ENCODE measurements at regions not wholly inside any gene's neighbourhood (a gene's known extent, or its start where the extent isn't known, plus 50 kb on each side); places are given as distances from the start of the nearest gene placed in this dataset.

GRCh38 chrX:67949270-67949669 lies 405.4 kb downstream of the AR start:
- Mint-ChIP-seq H3K4me1 (no peaks in the 10 kb centered on the region), H3K36me3 (ENCODE audit: insufficient read depth in 1 of 3, low read depth in 3 of 3) (peaks cover 0 to 2% (median 0%) of the 10 kb centered on the region in 3 experiments; a peak in 3 of 7 replicates), H3K4me3 (no peak overlapping the region), H3K27me3 (ENCODE audit: low read depth) (peaks cover 2% of the 10 kb centered on the region), H3K27ac (no peak overlapping the region), H3K9me3 (peaks cover 51 to 57% of the 10 kb centered on the region in 2 experiments)
- Histone ChIP-seq H2BK5ac (ENCODE audit: insufficient read length, low read length) (no peak overlapping the region), H3K4ac (ENCODE audit: low read depth, low read length) (no peak overlapping the region), H2AFZ (ENCODE audit: low read length) (no peak overlapping the region), H3K27ac (ENCODE audit: insufficient read length, low read depth, low read length) (no peak overlapping the region), H4K91ac (ENCODE audit: insufficient read length, low read depth, low read length) (no peak overlapping the region), H3K14ac (ENCODE audit: insufficient read depth, low read length) (no peak overlapping the region), H3K23me2 (ENCODE audit: insufficient read length, low read depth, low read length, poor library complexity, severe bottlenecking) (no peaks in the 10 kb centered on the region), H3K9me3 (ENCODE audit: control insufficient read depth, low read depth, low read length) (peaks cover 16% of the 10 kb centered on the region), H2BK15ac (ENCODE audit: low read depth, low read length) (no peak overlapping the region), H2BK20ac (ENCODE audit: low read depth, low read length, poor library complexity, severe bottlenecking) (no peak overlapping the region), H3K18ac (ENCODE audit: insufficient read length, low read depth, low read length) (no peak overlapping the region), H3T11ph (ENCODE audit: low read length) (no peak overlapping the region), H2BK12ac (ENCODE audit: insufficient read length, low read depth, low read length) (no peak overlapping the region), H3K4me2 (ENCODE audit: insufficient read depth, insufficient read length, low read length) (no peak overlapping the region), H4K8ac (replicated peaks; ENCODE audit: insufficient read length, low read depth, low read length) (no peak overlapping the region), H2AK5ac (ENCODE audit: insufficient read length, low read length) (no peak overlapping the region), H3K27me3 (ENCODE audit: insufficient read depth, low read length) (no peaks in the 10 kb centered on the region), H4K5ac (ENCODE audit: insufficient read length, low read depth, low read length) (no peak overlapping the region), H3K23ac (ENCODE audit: insufficient read length, low read depth, low read length) (no peak overlapping the region), H2BK120ac (ENCODE audit: low read depth, low read length, poor library complexity, severe bottlenecking) (no peak overlapping the region), H3K56ac (ENCODE audit: insufficient read length, low read depth, low read length) (no peak overlapping the region), H4K20me1 (ENCODE audit: control insufficient read depth, insufficient read depth, insufficient read length) (no peaks in the 10 kb centered on the region), H3K79me2 (ENCODE audit: insufficient read depth, low read length) (no peaks in the 10 kb centered on the region), H3K9ac (ENCODE audit: extremely low read depth, insufficient read length, low read length) (no peak overlapping the region), H3K4me1 (ENCODE audit: insufficient read depth, low read length) (no peaks in the 10 kb centered on the region), H3K79me1 (ENCODE audit: insufficient read depth, low read depth, low read length, poor library complexity, severe bottlenecking) (no peaks in the 10 kb centered on the region)
- no peak for DNase-seq
- no CpG with 5 or more reads among the region's 4 CpGs for WGBS (ENCODE audit: extremely low coverage, insufficient read length, low lambda C conversion rate)
- TF ChIP-seq CTCF (conservative IDR thresholded peaks at IDR 0.05) = no peak

Measured in H9 (cell line).